ENCODE measurements at regions not wholly inside any gene's neighbourhood (a gene's known extent, or its start where the extent isn't known, plus 50 kb on each side); places are given as distances from the start of the nearest gene placed in this dataset.

DNA sequence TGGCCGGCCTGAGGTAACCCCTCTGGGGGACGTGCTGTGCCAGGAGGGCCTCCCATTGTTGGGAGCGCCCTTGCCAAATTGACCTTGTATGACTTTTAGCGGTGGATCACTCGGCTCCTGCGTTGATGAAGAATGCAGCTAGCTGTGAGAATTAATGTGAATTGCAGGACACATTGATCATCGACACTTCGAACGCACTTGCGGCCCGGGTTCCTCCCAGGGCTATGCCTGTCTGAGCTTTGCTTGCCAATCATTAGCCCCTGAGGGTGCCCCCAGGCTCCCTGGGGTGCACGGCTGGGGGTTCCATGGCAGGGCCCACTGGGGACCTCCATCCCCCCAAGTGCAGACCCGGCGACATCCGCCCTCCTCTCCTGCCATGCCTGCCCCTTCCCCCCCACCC lies 672.4 kb downstream of the TSPY10 start:
- ATAC-seq = no peak
- intact Hi-C loops (cut with DNase I) = no loop called here
- peak; percentile 14 for DNase-seq (ENCODE audit: low spot score)
